ENCODE measurements at regions not wholly inside any gene's neighbourhood (a gene's known extent, or its start where the extent isn't known, plus 50 kb on each side); places are given as distances from the start of the nearest gene placed in this dataset.
"Not testable (repeated sequence)": the region's sequence is repeated elsewhere in the genome, so short reads cannot be mapped to it uniquely, and the experiment has no call there.

- Histone ChIP-seq H3K36me3 (no peaks in the 10 kb centered on the region), H3K27me3 (replicated peaks in 1 of 7) (no peaks in the 10 kb centered on the region), H3K9me3 (peaks cover 0 to 6% (median 0%) of the 10 kb centered on the region in 8 donors), H3K27ac (no peak overlapping the region), H3K4me1 (no peaks in the 10 kb centered on the region), H3K4me3 (no peak overlapping the region)
- TF ChIP-seq POLR2AphosphoS5 (IDR thresholded peaks at IDR 0.05) (no peak), CTCF (IDR thresholded peaks at IDR 0.05 in 8 of 11, conservative IDR thresholded peaks at IDR 0.05 in 3 of 11) (no peak), POLR2A (IDR thresholded peaks at IDR 0.05) (no peak)
- 90 to 98% (median 95%) methylated on average over 2 of the region's 2 CpGs for WGBS, 5 donors
- DNase-seq: no peak
- intact Hi-C loops (cut with DNase I; ENCODE audit: low total_unique reads): no loop called here
These were observed 231.9 kb downstream of the NDUFS4 start for GRCh38 chr5:53792338-53792737.

- H3K27me3 ChIP-seq (replicated peaks in 1 of 7); DNase-seq; H3K27ac ChIP-seq; H3K36me3 ChIP-seq; H3K4me3 ChIP-seq; H3K4me1 ChIP-seq; intact Hi-C loops (cut with DNase I; ENCODE audit: low total_unique reads): not testable (repeated sequence)
- 75 to 95% (median 84%) methylated on average over 6 to 9 of the region's 9 CpGs for WGBS, 5 donors
- H3K9me3 ChIP-seq: peaks cover 0 to 27% (median 4%) of the 10 kb centered on the region in 8 donors
These were observed 239.2 kb downstream of the NDUFS4 start for GRCh38 chr5:53799644-53800043.

GRCh38 chr5:53808392-53808791 is 248.0 kb downstream of the NDUFS4 start:
- DNase-seq; H3K4me1 ChIP-seq; H3K4me3 ChIP-seq; H3K27me3 ChIP-seq (replicated peaks in 1 of 7); H3K9me3 ChIP-seq; H3K36me3 ChIP-seq; H3K27ac ChIP-seq; intact Hi-C loops (cut with DNase I; ENCODE audit: low total_unique reads): not testable (repeated sequence)
- 83 to 91% (median 86%) methylated on average over 4 of the region's 4 CpGs for WGBS, 5 donors

GRCh38 chr5:53814819-53815218 is 254.4 kb downstream of the NDUFS4 start:
- Histone ChIP-seq H3K4me3 (no peak overlapping the region), H3K36me3 (no peaks in the 10 kb centered on the region), H3K27ac (no peak overlapping the region), H3K4me1 (no peaks in the 10 kb centered on the region), H3K27me3 (replicated peaks in 1 of 7) (no peaks in the 10 kb centered on the region), H3K9me3 (no peaks in the 10 kb centered on the region)
- intact Hi-C loops (cut with DNase I; ENCODE audit: low total_unique reads): no loop called here
- TF ChIP-seq POLR2A (IDR thresholded peaks at IDR 0.05): no peak
- TF ChIP-seq CTCF (IDR thresholded peaks at IDR 0.05 in 8 of 11, conservative IDR thresholded peaks at IDR 0.05 in 3 of 11): no peak
- TF ChIP-seq POLR2AphosphoS5 (IDR thresholded peaks at IDR 0.05): no peak
- no peak for DNase-seq
- WGBS, 5 donors: 47 to 62% (median 54%) methylated on average over 2 of the region's 2 CpGs

- Histone ChIP-seq H3K9me3 (no peaks in the 10 kb centered on the region), H3K36me3 (no peaks in the 10 kb centered on the region), H3K4me3 (no peak overlapping the region), H3K27ac (no peak overlapping the region), H3K27me3 (replicated peaks in 1 of 7) (no peaks in the 10 kb centered on the region), H3K4me1 (no peaks in the 10 kb centered on the region)
- no peak for DNase-seq
- intact Hi-C loops (cut with DNase I; ENCODE audit: low total_unique reads): no loop called here
- 89 to 97% (median 93%) methylated on average over 2 of the region's 2 CpGs for WGBS, 5 donors
- TF ChIP-seq CTCF (IDR thresholded peaks at IDR 0.05 in 8 of 11, conservative IDR thresholded peaks at IDR 0.05 in 3 of 11): no peak
- TF ChIP-seq POLR2A (IDR thresholded peaks at IDR 0.05): no peak
- no peak for TF ChIP-seq POLR2AphosphoS5 (IDR thresholded peaks at IDR 0.05)
These were observed 255.0 kb downstream of the NDUFS4 start for GRCh38 chr5:53815471-53815870.
